GM12878 (cell line): ENCODE measurements at regions not wholly inside any gene's neighbourhood (a gene's known extent, or its start where the extent isn't known, plus 50 kb on each side); places are given as distances from the start of the nearest gene placed in this dataset.

Experiments
- ATAC-seq: fragments of 200-7000 bp; cut with Tn5 transposase; 3 replicates; pipeline ENCODE4 v1.9.1; 2020; ENCODE audit warnings: mild to moderate bottlenecking, moderate library complexity
- BruUV-seq: library from RNA; stranded (reverse); fragments of 400-500 nt; replicated peaks from 2 replicates; lab custom pipeline; 2021; lab: Mats Ljungman, UMichigan
- CTCF ChIA-PET: fragments of 300-600 bp; sonication (Branson Sonifier 250); formaldehyde crosslinking; extraction: SDS; loops from one replicate; lab custom pipeline; 2021; ENCODE audit warnings: inconsistent platforms; lab: Yijun Ruan, JAX
- POLR2A ChIA-PET: fragments of 350-600 bp; formaldehyde crosslinking; extraction: SDS; loops from one replicate; lab custom pipeline; 2021; ENCODE audit warnings: inconsistent platforms; lab: Charles Lee
- RAD21 ChIA-PET: fragments of 300-600 bp; sonication (Branson Sonifier 250); formaldehyde crosslinking; loops from one replicate; lab custom pipeline; 2023; ENCODE audit warnings: antibody characterized with exemption; ENCODE audit not compliant: unreplicated experiment; lab: Charles Lee
- SMC1A ChIA-PET: fragments of 300-600 bp; sonication (Branson Sonifier 250); formaldehyde crosslinking; loops from one replicate; lab custom pipeline; 2023; ENCODE audit not compliant: unreplicated experiment, uncharacterized antibody; lab: Charles Lee
- DNase-seq: peaks from one replicate; pipeline ENCODE4 v3.0.0-alpha.2; 2011; ENCODE audit warnings: low read depth, low spot score
- FAIRE-seq: peaks from 3 replicates; lab custom pipeline; 2011; peaks lifted over from hg19 to GRCh38; lab: Jason Lieb, UNC
- H2AFZ ChIP-seq: 2 replicates; pipeline ENCODE4 v1.6.0; 2011; ENCODE audit warnings: low read depth, low read length, control low read depth; ENCODE audit not compliant: control insufficient read depth
- H3K27ac ChIP-seq: 2 replicates; pipeline ENCODE4 v1.5.1; 2011; ENCODE audit warnings: control low read depth; ENCODE audit not compliant: control insufficient read depth, insufficient read depth
- H3K27me3 ChIP-seq, 2 experiments: replicated peaks in 1 of 2; 2 replicates each; pipeline versions ENCODE4 v1.6.0 to v1.6.1; 2011; ENCODE audit warnings: low read length in 1 of 2; ENCODE audit not compliant: control insufficient read depth in 2 of 2, insufficient read depth in 2 of 2
- H3K36me3 ChIP-seq, 2 experiments: 2 replicates each; pipeline ENCODE4 v1.5.1; 2011; ENCODE audit warnings: low read length in 1 of 2; ENCODE audit not compliant: control insufficient read depth in 2 of 2, insufficient read depth in 2 of 2
- H3K4me1 ChIP-seq: 2 replicates; pipeline ENCODE4 v1.6.1; 2011; ENCODE audit warnings: mild to moderate bottlenecking, low read length, moderate library complexity, mixed read lengths; ENCODE audit not compliant: control insufficient read depth, insufficient read depth
- H3K4me2 ChIP-seq: 2 replicates; pipeline ENCODE4 v1.6.0; 2011; ENCODE audit warnings: control low read depth; ENCODE audit not compliant: control insufficient read depth, insufficient read depth
- H3K4me3 ChIP-seq: fragments of 200-600 bp; sonication (generic); 2 replicates; pipeline ENCODE4 v1.5.1; 2016
- H3K79me2 ChIP-seq: 2 replicates; pipeline ENCODE4 v1.6.0; 2011; ENCODE audit warnings: low read length; ENCODE audit not compliant: control insufficient read depth, insufficient read depth
- H3K9ac ChIP-seq: 2 replicates; pipeline ENCODE4 v1.8.0; 2011; ENCODE audit warnings: low read length, control low read depth, mixed read lengths; ENCODE audit not compliant: control insufficient read depth, insufficient read depth
- H3K9me3 ChIP-seq: replicated peaks from 3 replicates; pipeline ENCODE4 v1.5.1; 2011; ENCODE audit warnings: mild to moderate bottlenecking, low read length; ENCODE audit not compliant: control insufficient read depth, insufficient read depth
- H4K20me1 ChIP-seq: 2 replicates; pipeline ENCODE4 v1.6.0; 2011; ENCODE audit not compliant: control insufficient read depth, insufficient read depth
- EZH2 ChIP-seq: IDR thresholded peaks from 2 replicates; pipeline ENCODE4 v1.6.1; 2012; ENCODE audit warnings: low read depth, mild to moderate bottlenecking, control low read depth, inconsistent platforms, low read length, borderline replicate concordance; ENCODE audit not compliant: control insufficient read depth
- GATAD2B ChIP-seq: fragments of 450-650 bp; conservative IDR thresholded peaks from 2 replicates; pipeline ENCODE4 v1.6.1; 2017; ENCODE audit warnings: low read depth, mild to moderate bottlenecking, moderate library complexity
- SMAD5 ChIP-seq: IDR thresholded peaks from 2 replicates; pipeline ENCODE4 v1.6.1; 2016; ENCODE audit warnings: antibody characterized with exemption, low read depth
- SP1 ChIP-seq: IDR thresholded peaks from one replicate; pipeline ENCODE4 v1.6.1; 2011; ENCODE audit warnings: low read depth, low read length
- SPI1 ChIP-seq: IDR thresholded peaks from 2 replicates; pipeline ENCODE4 v1.6.1; 2011; ENCODE audit warnings: low read depth, mild to moderate bottlenecking, low read length, moderate library complexity, borderline replicate concordance; ENCODE audit not compliant: insufficient read depth
- SUPT20H ChIP-seq: IDR thresholded peaks from 2 replicates; pipeline ENCODE4 v1.6.1; 2011; ENCODE audit warnings: low read depth, mild to moderate bottlenecking, low read length, moderate library complexity, borderline replicate concordance; ENCODE audit not compliant: control insufficient read depth
- WGBS: methylation state at CpG from one replicate; pipeline ENCODE4 v1.1.6; 2016; ENCODE audit warnings: low lambda C conversion rate; ENCODE audit not compliant: insufficient replicate concordance, insufficient coverage; ENCODE audit errors: missing lambda C conversion rate; 5-methylcytosine and 5-hydroxymethylcytosine counted together
- in situ Hi-C: fragments of 300-500 bp; cut with MboI; formaldehyde crosslinking; loops from 9 replicates; pipeline ENCODE4 v1.14.3; 2018; ENCODE audit warnings: mixed read lengths
- intact Hi-C: fragments of 100-400 bp; cut with micrococcal nuclease; formaldehyde crosslinking; loops from one replicate; pipeline ENCODE4 v1.14.2; 2022; ENCODE audit not compliant: unreplicated experiment
- TF ChIP-seq, protein P1 (sequence below): fragments of 450-650 bp; formaldehyde crosslinking; IDR thresholded peaks from 2 replicates; pipeline ENCODE4 v1.4.0; 2022; ENCODE audit warnings: mild to moderate bottlenecking, moderate library complexity
- TF ChIP-seq, protein P2 (sequence below): IDR thresholded peaks from 2 replicates; pipeline ENCODE4 v1.6.1; 2011; ENCODE audit warnings: borderline replicate concordance, low read depth, mild to moderate bottlenecking, moderate library complexity, mixed read lengths, low read length; ENCODE audit not compliant: insufficient read depth; ENCODE audit errors: extremely low read length
- TF ChIP-seq, protein P3 (sequence below): fragments of 450-650 bp; IDR thresholded peaks from 2 replicates; pipeline ENCODE4 v1.6.1; 2017; ENCODE audit warnings: mild to moderate bottlenecking, moderate library complexity

DNA sequence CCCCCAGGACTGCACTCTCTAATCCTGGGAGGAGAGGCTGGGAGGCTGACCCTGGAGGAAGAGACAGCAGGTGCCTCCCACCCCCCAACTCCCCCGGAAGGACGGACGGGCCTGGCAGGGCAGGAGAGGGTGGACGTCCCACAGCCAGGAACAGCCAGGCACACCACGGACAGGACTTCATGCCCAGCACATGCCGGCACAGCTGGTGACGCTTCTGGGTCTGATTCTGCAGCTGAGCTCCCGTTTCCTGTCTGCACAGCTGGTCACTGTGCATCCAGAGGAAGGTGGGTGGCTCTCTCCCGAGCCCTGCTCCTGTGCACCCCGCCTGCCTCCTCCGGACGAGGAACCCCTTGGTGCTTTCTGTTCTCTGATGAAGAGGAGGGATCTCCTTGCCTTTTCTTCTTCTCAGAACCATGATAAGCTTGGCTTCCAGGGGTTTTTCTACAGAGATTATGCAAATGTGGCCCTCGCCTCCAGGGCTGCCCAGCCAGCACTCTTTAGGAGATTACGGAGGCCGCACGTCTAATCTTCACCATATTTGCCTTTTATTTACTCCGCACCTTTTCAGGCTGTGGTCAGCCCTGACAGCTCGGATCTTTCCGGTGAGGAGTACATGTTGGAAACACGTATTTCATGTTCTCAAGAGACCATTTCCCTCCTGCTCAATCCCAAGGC, 1295.8 kb downstream of the BRD1 start:
- BruUV-seq = no TSS peak
- DNase-seq (no peak), ATAC-seq (no peak), FAIRE-seq (no peak)
- no peak overlapping the region for H2AFZ ChIP-seq
- no peaks in the 10 kb centered on the region; the same call in 2 of the 3 replicates for H3K9me3 ChIP-seq
- H3K79me2 ChIP-seq = no peaks in the 10 kb centered on the region
- no peaks in the 10 kb centered on the region for H3K27me3 ChIP-seq
- no peak overlapping the region for H3K4me3 ChIP-seq
- H3K4me1 ChIP-seq = no peaks in the 10 kb centered on the region
- ChIA-PET RAD21 (no interaction called here), SMC1A (no interaction called here), CTCF (no interaction called here), POLR2A (no interaction called here)
- in situ Hi-C loops = no loop called here
- intact Hi-C loops = no loop called here
- H3K36me3 ChIP-seq = no peaks in the 10 kb centered on the region
- no peak overlapping the region for H3K27ac ChIP-seq
- no peak overlapping the region for H3K9ac ChIP-seq
- 30% methylated on average over 20 of the region's 20 CpGs for whole genome bisulfite sequencing
- no peak overlapping the region for H3K4me2 ChIP-seq
- TF ChIP-seq GATAD2B = no peak
- no peak for TF ChIP-seq SPI1
- TF ChIP-seq SUPT20H = no peak
- TF ChIP-seq, protein P1, sequence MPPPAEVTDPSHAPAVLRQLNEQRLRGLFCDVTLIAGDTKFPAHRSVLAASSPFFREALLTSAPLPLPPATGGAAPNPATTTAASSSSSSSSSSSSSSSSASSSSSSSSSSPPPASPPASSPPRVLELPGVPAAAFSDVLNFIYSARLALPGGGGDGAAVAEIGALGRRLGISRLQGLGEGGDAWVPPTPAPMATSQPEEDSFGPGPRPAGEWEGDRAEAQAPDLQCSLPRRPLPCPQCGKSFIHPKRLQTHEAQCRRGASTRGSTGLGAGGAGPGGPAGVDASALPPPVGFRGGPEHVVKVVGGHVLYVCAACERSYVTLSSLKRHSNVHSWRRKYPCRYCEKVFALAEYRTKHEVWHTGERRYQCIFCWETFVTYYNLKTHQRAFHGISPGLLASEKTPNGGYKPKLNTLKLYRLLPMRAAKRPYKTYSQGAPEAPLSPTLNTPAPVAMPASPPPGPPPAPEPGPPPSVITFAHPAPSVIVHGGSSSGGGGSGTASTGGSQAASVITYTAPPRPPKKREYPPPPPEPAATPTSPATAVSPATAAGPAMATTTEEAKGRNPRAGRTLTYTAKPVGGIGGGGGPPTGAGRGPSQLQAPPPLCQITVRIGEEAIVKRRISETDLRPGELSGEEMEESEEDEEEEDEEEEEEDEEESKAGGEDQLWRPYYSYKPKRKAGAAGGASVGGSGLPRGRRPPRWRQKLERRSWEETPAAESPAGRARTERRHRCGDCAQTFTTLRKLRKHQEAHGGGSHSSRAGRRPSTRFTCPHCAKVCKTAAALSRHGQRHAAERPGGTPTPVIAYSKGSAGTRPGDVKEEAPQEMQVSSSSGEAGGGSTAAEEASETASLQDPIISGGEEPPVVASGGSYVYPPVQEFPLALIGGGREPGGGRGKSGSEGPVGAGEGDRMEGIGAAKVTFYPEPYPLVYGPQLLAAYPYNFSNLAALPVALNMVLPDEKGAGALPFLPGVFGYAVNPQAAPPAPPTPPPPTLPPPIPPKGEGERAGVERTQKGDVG = no peak
- TF ChIP-seq SP1 = no peak
- no peak for TF ChIP-seq EZH2
- TF ChIP-seq, protein P2, sequence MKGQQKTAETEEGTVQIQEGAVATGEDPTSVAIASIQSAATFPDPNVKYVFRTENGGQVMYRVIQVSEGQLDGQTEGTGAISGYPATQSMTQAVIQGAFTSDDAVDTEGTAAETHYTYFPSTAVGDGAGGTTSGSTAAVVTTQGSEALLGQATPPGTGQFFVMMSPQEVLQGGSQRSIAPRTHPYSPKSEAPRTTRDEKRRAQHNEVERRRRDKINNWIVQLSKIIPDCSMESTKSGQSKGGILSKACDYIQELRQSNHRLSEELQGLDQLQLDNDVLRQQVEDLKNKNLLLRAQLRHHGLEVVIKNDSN = no peak
- TF ChIP-seq, protein P3, sequence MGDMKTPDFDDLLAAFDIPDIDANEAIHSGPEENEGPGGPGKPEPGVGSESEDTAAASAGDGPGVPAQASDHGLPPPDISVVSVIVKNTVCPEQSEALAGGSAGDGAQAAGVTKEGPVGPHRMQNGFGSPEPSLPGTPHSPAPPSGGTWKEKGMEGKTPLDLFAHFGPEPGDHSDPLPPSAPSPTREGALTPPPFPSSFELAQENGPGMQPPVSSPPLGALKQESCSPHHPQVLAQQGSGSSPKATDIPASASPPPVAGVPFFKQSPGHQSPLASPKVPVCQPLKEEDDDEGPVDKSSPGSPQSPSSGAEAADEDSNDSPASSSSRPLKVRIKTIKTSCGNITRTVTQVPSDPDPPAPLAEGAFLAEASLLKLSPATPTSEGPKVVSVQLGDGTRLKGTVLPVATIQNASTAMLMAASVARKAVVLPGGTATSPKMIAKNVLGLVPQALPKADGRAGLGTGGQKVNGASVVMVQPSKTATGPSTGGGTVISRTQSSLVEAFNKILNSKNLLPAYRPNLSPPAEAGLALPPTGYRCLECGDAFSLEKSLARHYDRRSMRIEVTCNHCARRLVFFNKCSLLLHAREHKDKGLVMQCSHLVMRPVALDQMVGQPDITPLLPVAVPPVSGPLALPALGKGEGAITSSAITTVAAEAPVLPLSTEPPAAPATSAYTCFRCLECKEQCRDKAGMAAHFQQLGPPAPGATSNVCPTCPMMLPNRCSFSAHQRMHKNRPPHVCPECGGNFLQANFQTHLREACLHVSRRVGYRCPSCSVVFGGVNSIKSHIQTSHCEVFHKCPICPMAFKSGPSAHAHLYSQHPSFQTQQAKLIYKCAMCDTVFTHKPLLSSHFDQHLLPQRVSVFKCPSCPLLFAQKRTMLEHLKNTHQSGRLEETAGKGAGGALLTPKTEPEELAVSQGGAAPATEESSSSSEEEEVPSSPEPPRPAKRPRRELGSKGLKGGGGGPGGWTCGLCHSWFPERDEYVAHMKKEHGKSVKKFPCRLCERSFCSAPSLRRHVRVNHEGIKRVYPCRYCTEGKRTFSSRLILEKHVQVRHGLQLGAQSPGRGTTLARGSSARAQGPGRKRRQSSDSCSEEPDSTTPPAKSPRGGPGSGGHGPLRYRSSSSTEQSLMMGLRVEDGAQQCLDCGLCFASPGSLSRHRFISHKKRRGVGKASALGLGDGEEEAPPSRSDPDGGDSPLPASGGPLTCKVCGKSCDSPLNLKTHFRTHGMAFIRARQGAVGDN = no peak
- TF ChIP-seq SMAD5 = no peak
- H4K20me1 ChIP-seq = no peaks in the 10 kb centered on the region
